ENCODE measurements at regions not wholly inside any gene's neighbourhood (a gene's known extent, or its start where the extent isn't known, plus 50 kb on each side); places are given as distances from the start of the nearest gene placed in this dataset.

DNA sequence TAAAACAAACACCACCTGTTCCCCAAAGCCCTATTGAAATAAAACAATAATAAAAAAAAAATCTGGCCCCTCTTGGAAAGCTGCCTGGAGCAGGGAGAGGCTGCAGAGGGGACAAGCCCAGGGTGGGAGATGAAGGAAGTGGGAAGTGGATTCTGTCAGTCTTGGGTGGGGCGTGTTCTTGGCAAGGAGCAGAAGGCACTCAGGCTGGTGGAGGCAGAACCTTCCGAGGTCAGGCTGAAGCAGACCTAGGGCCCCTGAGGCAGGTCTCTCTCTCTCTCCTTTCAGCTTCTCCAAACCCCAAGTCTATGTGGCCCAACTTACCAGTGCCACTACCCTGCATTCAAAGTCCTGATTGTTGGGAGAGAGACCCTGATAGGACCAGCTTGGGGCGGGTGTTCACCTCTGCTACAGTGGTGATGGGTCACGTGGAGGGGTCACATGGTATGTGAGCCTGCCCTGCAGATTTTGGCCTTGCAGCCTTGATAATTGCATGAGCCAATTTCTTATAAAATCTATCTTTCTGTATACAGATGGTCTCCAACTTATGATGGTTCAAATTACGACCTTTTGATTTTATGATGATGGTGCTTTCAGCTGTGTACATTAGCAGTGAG, 145.4 kb upstream of the C1orf174 start:
- TF ChIP-seq POLR2AphosphoS5 (IDR thresholded peaks at IDR 0.05; ENCODE audit: borderline replicate concordance, low read depth, low read length) (no peak), EZH2 (IDR thresholded peaks at IDR 0.05) (no peak), FOXP2 (optimal IDR thresholded peaks at IDR 0.05; ENCODE audit: control extremely low read depth, extremely low read length, insufficient read depth) (no peak)
